H1 (cell line): ENCODE measurements at regions not wholly inside any gene's neighbourhood (a gene's known extent, or its start where the extent isn't known, plus 50 kb on each side); places are given as distances from the start of the nearest gene placed in this dataset.

Experiments
- RBBP5 ChIP-seq: IDR thresholded peaks from 2 replicates; pipeline ENCODE4 v1.7.1; 2012; ENCODE audit warnings: low read depth, mild to moderate bottlenecking, inconsistent platforms, low read length, moderate library complexity, borderline replicate concordance
- SRF ChIP-seq: IDR thresholded peaks from 2 replicates; pipeline ENCODE4 v1.6.1; 2011; ENCODE audit warnings: mild to moderate bottlenecking, low read depth, low read length, moderate library complexity

- TF ChIP-seq RBBP5 (no peak), SRF (no peak)
Measured at GRCh38 chr1:9439074-9439761, 100.0 kb upstream of the SLC25A33 start (continued).
